Keratinocyte (primary cell): ENCODE measurements at regions not wholly inside any gene's neighbourhood (a gene's known extent, or its start where the extent isn't known, plus 50 kb on each side); places are given as distances from the start of the nearest gene placed in this dataset.

Experiments
- DNase-seq: peaks from one replicate; pipeline ENCODE4 v3.0.0-alpha.2; 2011; ENCODE audit warnings: low read depth, missing footprints, low spot score
- FAIRE-seq: peaks from 2 replicates; lab custom pipeline; 2011; peaks lifted over from hg19 to GRCh38; lab: Jason Lieb, UNC
- H2AFZ ChIP-seq: 2 replicates; pipeline ENCODE4 v1.6.0; 2012; ENCODE audit warnings: low read length, control low read depth, inconsistent platforms; ENCODE audit not compliant: control insufficient read depth
- H3K27ac ChIP-seq: 2 replicates; pipeline ENCODE4 v1.5.1; 2011; ENCODE audit warnings: low read length; ENCODE audit not compliant: control insufficient read depth, insufficient read depth
- H3K27me3 ChIP-seq: 3 replicates; pipeline ENCODE4 v1.6.0; 2011; ENCODE audit warnings: low read length; ENCODE audit not compliant: control insufficient read depth, insufficient read depth; ENCODE audit errors: extremely low read depth
- H3K36me3 ChIP-seq, 2 experiments: 2 replicates in 1 of 2; 3 replicates in 1 of 2; pipeline ENCODE4 v1.5.1; 2011; ENCODE audit warnings: low read length in 2 of 2, mild to moderate bottlenecking in 1 of 2; ENCODE audit not compliant: control insufficient read depth in 2 of 2, insufficient read depth in 2 of 2; ENCODE audit errors: extremely low read depth in 1 of 2
- H3K4me1 ChIP-seq: 3 replicates; pipeline ENCODE4 v1.5.1; 2011; ENCODE audit warnings: low read length; ENCODE audit not compliant: control insufficient read depth, insufficient read depth; ENCODE audit errors: extremely low read depth
- H3K4me2 ChIP-seq: 3 replicates; pipeline ENCODE4 v1.6.0; 2011; ENCODE audit warnings: low read depth, low read length; ENCODE audit not compliant: control insufficient read depth, insufficient read depth; ENCODE audit errors: extremely low read depth
- H3K4me3 ChIP-seq, 3 experiments: fragments of 200-600 bp in 1 of 3; sonication (generic) in 1 of 3; 2 replicates in 2 of 3; 3 replicates in 1 of 3; pipeline ENCODE4 v1.5.1; 2011 to 2016; ENCODE audit warnings: low read length in 3 of 3, mild to moderate bottlenecking in 3 of 3, control low read depth in 2 of 3, inconsistent platforms in 1 of 3, low read depth in 1 of 3, mixed read lengths in 1 of 3, mixed run types in 1 of 3, moderate library complexity in 1 of 3; ENCODE audit not compliant: control insufficient read depth in 2 of 3, insufficient read depth in 2 of 3; ENCODE audit errors: extremely low read depth in 1 of 3
- H3K79me2 ChIP-seq: 2 replicates; pipeline ENCODE4 v1.6.0; 2012; ENCODE audit warnings: low read length; ENCODE audit not compliant: control insufficient read depth, insufficient read depth
- H3K9ac ChIP-seq: 3 replicates; pipeline ENCODE4 v1.6.0; 2011; ENCODE audit warnings: low read length; ENCODE audit not compliant: control insufficient read depth, insufficient read depth; ENCODE audit errors: extremely low read depth
- H3K9me1 ChIP-seq: 3 replicates; pipeline ENCODE4 v1.6.0; 2011; ENCODE audit warnings: low read length; ENCODE audit not compliant: control insufficient read depth, insufficient read depth; ENCODE audit errors: extremely low read depth
- H3K9me3 ChIP-seq: 2 replicates; pipeline ENCODE4 v1.5.1; 2012; ENCODE audit warnings: low read depth, low read length; ENCODE audit not compliant: control insufficient read depth
- H4K20me1 ChIP-seq: 3 replicates; pipeline ENCODE4 v1.6.0; 2011; ENCODE audit warnings: low read length; ENCODE audit not compliant: control insufficient read depth, insufficient read depth; ENCODE audit errors: extremely low read depth
- CTCF ChIP-seq, 3 experiments: IDR thresholded peaks in 1 of 3; conservative IDR thresholded peaks in 1 of 3; optimal IDR thresholded peaks in 1 of 3; 2 replicates in 2 of 3; 3 replicates in 1 of 3; pipeline versions ENCODE3 to v1.5.1; 2011; ENCODE audit warnings: low read length in 3 of 3, mild to moderate bottlenecking in 3 of 3, moderate library complexity in 2 of 3, control low read depth in 1 of 3, inconsistent platforms in 1 of 3; ENCODE audit not compliant: insufficient read depth in 2 of 3; ENCODE audit errors: extremely low read depth in 1 of 3
- EZH2 ChIP-seq: IDR thresholded peaks from one replicate; pipeline ENCODE4 v1.6.1; 2012; ENCODE audit warnings: inconsistent platforms, mild to moderate bottlenecking, low read length, moderate library complexity
- dilution Hi-C: fragments of 300-500 bp; cut with MboI; formaldehyde crosslinking; loops from one replicate; pipeline ENCODE4 v1.7.0; 2020; ENCODE audit warnings: low sequenced_read_pairs; ENCODE audit not compliant: extremely low pct_ligation_motif_present

- dilution Hi-C loops: no loop called here
- FAIRE-seq: no peak
Observed at GRCh38 chr4:37040816-37041215, 203.7 kb upstream of the NWD2 start.

GRCh38 chr4:37043342-37043741 is 201.2 kb upstream of the NWD2 start:
- H3K4me1 ChIP-seq: no peaks in the 10 kb centered on the region

More at GRCh38 chr4:37040816-37041215, 203.7 kb upstream of the NWD2 start:
- Histone ChIP-seq H3K9ac (no peak overlapping the region), H3K27me3 (no peaks in the 10 kb centered on the region), H3K79me2 (no peaks in the 10 kb centered on the region), H3K4me1 (no peaks in the 10 kb centered on the region), H3K4me3 (no peak overlapping the region), H2AFZ (no peak overlapping the region), H3K9me3 (no peaks in the 10 kb centered on the region), H4K20me1 (no peaks in the 10 kb centered on the region), H3K9me1 (no peaks in the 10 kb centered on the region), H3K4me2 (no peak overlapping the region), H3K27ac (no peak overlapping the region), H3K36me3 (no peaks in the 10 kb centered on the region)
- TF ChIP-seq EZH2: no peak
- DNase-seq: no peak

More at GRCh38 chr4:37043342-37043741, 201.2 kb upstream of the NWD2 start:
- DNase-seq: no peak
- Histone ChIP-seq H3K4me2 (no peak overlapping the region), H3K27ac (no peak overlapping the region), H2AFZ (no peak overlapping the region), H3K4me3 (no peak overlapping the region), H3K9me3 (no peaks in the 10 kb centered on the region), H3K9ac (no peak overlapping the region), H4K20me1 (no peaks in the 10 kb centered on the region), H3K79me2 (no peaks in the 10 kb centered on the region), H3K27me3 (no peaks in the 10 kb centered on the region), H3K9me1 (no peaks in the 10 kb centered on the region), H3K36me3 (no peaks in the 10 kb centered on the region)
- FAIRE-seq: no peak
- dilution Hi-C loops: no loop called here
- TF ChIP-seq EZH2 (no peak), CTCF (optimal IDR thresholded peaks at IDR 0.05 in 1 of 3, IDR thresholded peaks at IDR 0.05 in 1 of 3, conservative IDR thresholded peaks at IDR 0.05 in 1 of 3; ENCODE audit: extremely low read depth in 1 of 3, insufficient read depth in 2 of 3, low read length in 3 of 3) (no peak)
